GM23338 (cell line): ENCODE measurements at regions not wholly inside any gene's neighbourhood (a gene's known extent, or its start where the extent isn't known, plus 50 kb on each side); places are given as distances from the start of the nearest gene placed in this dataset.

Source experiments
- CREB1 ChIP-seq: fragments of 250-450 bp; sonication (Bioruptor Pico); IDR thresholded peaks from 2 replicates; pipeline ENCODE4 v1.5.0; 2020; ENCODE audit warnings: low read depth, mild to moderate bottlenecking, moderate library complexity
- CTCF ChIP-seq, 2 experiments: fragments of 200-600 bp in 1 of 2; sonication (generic) in 1 of 2; conservative IDR thresholded peaks; 2 replicates each; pipeline versions ENCODE4 v1.5.1 to v1.6.1; 2016 to 2017; ENCODE audit warnings: antibody characterized with exemption in 2 of 2, low read depth in 2 of 2, mild to moderate bottlenecking in 2 of 2, moderate library complexity in 1 of 2
- ETS1 ChIP-seq: IDR thresholded peaks from 2 replicates; pipeline ENCODE4 v1.6.1; 2016; ENCODE audit warnings: antibody characterized with exemption
- EZH2 ChIP-seq: fragments of 200-600 bp; sonication (generic); IDR thresholded peaks from one replicate; pipeline ENCODE4 v1.8.0; 2017; ENCODE audit warnings: antibody characterized with exemption, mild to moderate bottlenecking, low read depth; ENCODE audit not compliant: unreplicated experiment
- JUNB ChIP-seq: IDR thresholded peaks from one replicate; pipeline ENCODE4 v1.6.1; 2016; ENCODE audit warnings: antibody characterized with exemption; ENCODE audit not compliant: unreplicated experiment
- POLR2AphosphoS5 ChIP-seq: IDR thresholded peaks from 2 replicates; pipeline ENCODE4 v1.6.1; 2016; ENCODE audit warnings: antibody characterized with exemption, low read depth
- REST ChIP-seq: IDR thresholded peaks from one replicate; pipeline ENCODE4 v1.6.1; 2018; ENCODE audit warnings: antibody characterized with exemption; ENCODE audit not compliant: unreplicated experiment
- ZNF114 ChIP-seq: fragments of 250-450 bp; sonication (Bioruptor Pico); IDR thresholded peaks from 2 replicates; pipeline ENCODE4 v1.5.0; 2020; ENCODE audit warnings: mild to moderate bottlenecking, moderate library complexity

- TF ChIP-seq REST (no peak), ZNF114 (no peak), CTCF (conservative IDR thresholded peaks at IDR 0.05; ENCODE audit: low read depth in 2 of 2) (no peak), POLR2AphosphoS5 (no peak), EZH2 (no peak), ETS1 (no peak), CREB1 (no peak), JUNB (no peak)
These were observed 345.0 kb downstream of the ATP23 start for GRCh38 chr12:58286353-58286752.
